DOHH2 (cell line): ENCODE measurements at regions not wholly inside any gene's neighbourhood (a gene's known extent, or its start where the extent isn't known, plus 50 kb on each side); places are given as distances from the start of the nearest gene placed in this dataset.
"Not testable (repeated sequence)": the region's sequence is repeated elsewhere in the genome, so short reads cannot be mapped to it uniquely, and the experiment has no call there.

Source experiments
- EZH2phosphoT487 ChIP-seq: fragments of 200-600 bp; sonication (generic); IDR thresholded peaks from 2 replicates; pipeline ENCODE4 v1.6.1; 2017; ENCODE audit warnings: borderline replicate concordance, mild to moderate bottlenecking, antibody characterized with exemption, low read length, moderate library complexity, mixed read lengths
- TF ChIP-seq, protein P1 (sequence below): fragments of 200-600 bp; sonication (generic); IDR thresholded peaks from one replicate; pipeline ENCODE4 v1.5.1; 2014; ENCODE audit warnings: antibody characterized with exemption, mild to moderate bottlenecking, low read depth, low read length; ENCODE audit not compliant: poor library complexity, severe bottlenecking

DNA sequence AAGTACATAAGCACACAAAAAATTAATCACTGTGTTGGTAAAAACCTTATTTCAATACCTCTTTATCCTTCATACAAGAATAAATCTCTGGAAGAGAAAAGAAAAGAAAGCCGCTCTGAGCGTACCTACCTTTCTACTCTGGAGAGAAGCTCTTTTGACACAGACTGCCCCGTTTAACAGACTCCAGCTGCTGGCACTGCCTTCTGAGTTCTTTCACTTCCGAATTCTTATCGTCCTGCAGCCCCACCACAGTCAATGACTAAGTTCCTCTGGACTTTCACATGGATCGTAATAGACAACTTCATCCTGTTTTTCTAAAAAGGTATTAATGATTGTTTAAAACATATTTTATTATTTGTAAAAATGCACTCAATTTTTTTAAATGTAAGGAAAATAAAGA lies 67.5 kb upstream of the GOLGA8O start:
- TF ChIP-seq, protein P1, sequence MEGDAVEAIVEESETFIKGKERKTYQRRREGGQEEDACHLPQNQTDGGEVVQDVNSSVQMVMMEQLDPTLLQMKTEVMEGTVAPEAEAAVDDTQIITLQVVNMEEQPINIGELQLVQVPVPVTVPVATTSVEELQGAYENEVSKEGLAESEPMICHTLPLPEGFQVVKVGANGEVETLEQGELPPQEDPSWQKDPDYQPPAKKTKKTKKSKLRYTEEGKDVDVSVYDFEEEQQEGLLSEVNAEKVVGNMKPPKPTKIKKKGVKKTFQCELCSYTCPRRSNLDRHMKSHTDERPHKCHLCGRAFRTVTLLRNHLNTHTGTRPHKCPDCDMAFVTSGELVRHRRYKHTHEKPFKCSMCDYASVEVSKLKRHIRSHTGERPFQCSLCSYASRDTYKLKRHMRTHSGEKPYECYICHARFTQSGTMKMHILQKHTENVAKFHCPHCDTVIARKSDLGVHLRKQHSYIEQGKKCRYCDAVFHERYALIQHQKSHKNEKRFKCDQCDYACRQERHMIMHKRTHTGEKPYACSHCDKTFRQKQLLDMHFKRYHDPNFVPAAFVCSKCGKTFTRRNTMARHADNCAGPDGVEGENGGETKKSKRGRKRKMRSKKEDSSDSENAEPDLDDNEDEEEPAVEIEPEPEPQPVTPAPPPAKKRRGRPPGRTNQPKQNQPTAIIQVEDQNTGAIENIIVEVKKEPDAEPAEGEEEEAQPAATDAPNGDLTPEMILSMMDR: not testable (repeated sequence)
- not testable (repeated sequence) for TF ChIP-seq EZH2phosphoT487
